Adrenal gland (tissue), 9 donors: ENCODE measurements at regions not wholly inside any gene's neighbourhood (a gene's known extent, or its start where the extent isn't known, plus 50 kb on each side); places are given as distances from the start of the nearest gene placed in this dataset.

Experiments used
- DNase-seq, 7 donors: peaks; one replicate each; pipeline ENCODE4 v3.0.0-alpha.2; 2019 to 2020
- H3K27ac ChIP-seq, 5 donors: fragments of 200-600 bp; sonication (generic) in 4 of 5; 1 replicate in 3 of 5; 2 replicates in 2 of 5; pipeline versions ENCODE4 v1.5.1 to v1.8.0; 2016 to 2020; ENCODE audit warnings: mild to moderate bottlenecking in 1 of 5
- H3K27me3 ChIP-seq: fragments of 200-600 bp; 2 replicates; pipeline ENCODE4 v1.8.0; 2021
- H3K36me3 ChIP-seq, 2 donors: fragments of 200-600 bp; replicated peaks in 1 of 2; 1 replicate in 1 of 2; 2 replicates in 1 of 2; pipeline versions ENCODE4 v1.5.1 to v1.8.0; 2018 to 2022
- H3K4me1 ChIP-seq, 2 donors: fragments of 200-600 bp; replicated peaks in 1 of 2; 1 replicate in 1 of 2; 2 replicates in 1 of 2; pipeline versions ENCODE4 v1.5.1 to v1.8.0; 2018 to 2021
- H3K4me3 ChIP-seq, 4 donors: fragments of 200-600 bp; sonication (generic) in 3 of 4; one replicate each; pipeline ENCODE4 v1.5.1; 2016 to 2018
- H3K9me3 ChIP-seq, 3 donors: fragments of 200-600 bp; sonication (generic) in 1 of 3; replicated peaks in 1 of 3; 1 replicate in 2 of 3; 2 replicates in 1 of 3; pipeline versions ENCODE4 v1.5.1 to v1.8.0; 2016 to 2021
- POLR2A ChIP-seq, 2 donors: fragments of 450-650 bp; IDR thresholded peaks; one replicate each; pipeline ENCODE4 v1.6.1; 2017; ENCODE audit warnings: antibody characterized with exemption in 2 of 2, mild to moderate bottlenecking in 2 of 2, moderate library complexity in 1 of 2
- WGBS, 4 donors: extraction: QIAGEN DNeasy Blood & Tissue Kit in 2 of 4; methylation state at CpG; one replicate each; pipeline versions ENCODE4 v1.1.5 to v1.1.7; 2013 to 2017; 5-methylcytosine and 5-hydroxymethylcytosine counted together
- intact Hi-C, 2 donors: fragments of 100-400 bp; cut with DNase I; formaldehyde crosslinking; loops; one replicate each; pipeline versions ENCODE4 v1.14.1 to v1.15.0; 2022 to 2023
- TF ChIP-seq, protein P1 (sequence below), 6 experiments: fragments of 450-650 bp in 4 of 6; fragments of 200-600 bp in 2 of 6; sonication (generic) in 1 of 6; IDR thresholded peaks; 1 replicate in 5 of 6; 2 replicates in 1 of 6; pipeline versions ENCODE4 v1.5.1 to v1.8.0; 2016 to 2021; ENCODE audit warnings: antibody characterized with exemption in 6 of 6, mild to moderate bottlenecking in 2 of 6, moderate library complexity in 1 of 6
- donor health status: healthy with polysubstance abuse.
- donor health status: Bipolar disorder and iron deficiency.
- donor health status: DM: yes; HTN: yes; CAD: no.
- donor health status: DM: no; HTN: no; CAD: no.
- donor health status: DM: no; HTN: no; CAD: no.

DNA sequence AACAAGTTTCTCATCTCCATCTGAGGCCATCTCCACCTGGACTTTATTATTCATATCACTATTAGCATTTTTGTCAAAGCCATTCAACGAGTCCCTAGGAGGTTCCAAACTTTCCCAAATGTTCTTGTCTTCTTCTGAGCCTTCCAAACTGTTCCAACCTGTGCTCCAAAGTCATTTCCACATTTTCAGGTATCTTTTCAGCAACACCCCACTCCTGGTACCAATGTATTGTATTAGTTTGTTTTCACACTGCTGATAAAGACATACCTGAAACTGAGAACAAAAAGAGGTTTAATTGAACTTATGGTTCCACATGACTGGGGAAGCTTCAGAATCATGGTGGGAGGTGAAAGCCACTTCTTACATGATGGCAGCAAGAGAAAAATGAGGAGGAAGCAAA is 385.4 kb upstream of the GATB start:
- DNase-seq = no peak
- Histone ChIP-seq H3K9me3 (peaks cover 0 to 8% (median 0%) of the 10 kb centered on the region in 3 donors), H3K27ac (no peak overlapping the region), H3K36me3 (no peaks in the 10 kb centered on the region), H3K4me3 (no peak overlapping the region), H3K27me3 (no peaks in the 10 kb centered on the region), H3K4me1 (no peaks in the 10 kb centered on the region)
- WGBS, 4 donors = 46 to 76% (median 61%) methylated on average over 1 of the region's 1 CpG
- TF ChIP-seq, protein P1, sequence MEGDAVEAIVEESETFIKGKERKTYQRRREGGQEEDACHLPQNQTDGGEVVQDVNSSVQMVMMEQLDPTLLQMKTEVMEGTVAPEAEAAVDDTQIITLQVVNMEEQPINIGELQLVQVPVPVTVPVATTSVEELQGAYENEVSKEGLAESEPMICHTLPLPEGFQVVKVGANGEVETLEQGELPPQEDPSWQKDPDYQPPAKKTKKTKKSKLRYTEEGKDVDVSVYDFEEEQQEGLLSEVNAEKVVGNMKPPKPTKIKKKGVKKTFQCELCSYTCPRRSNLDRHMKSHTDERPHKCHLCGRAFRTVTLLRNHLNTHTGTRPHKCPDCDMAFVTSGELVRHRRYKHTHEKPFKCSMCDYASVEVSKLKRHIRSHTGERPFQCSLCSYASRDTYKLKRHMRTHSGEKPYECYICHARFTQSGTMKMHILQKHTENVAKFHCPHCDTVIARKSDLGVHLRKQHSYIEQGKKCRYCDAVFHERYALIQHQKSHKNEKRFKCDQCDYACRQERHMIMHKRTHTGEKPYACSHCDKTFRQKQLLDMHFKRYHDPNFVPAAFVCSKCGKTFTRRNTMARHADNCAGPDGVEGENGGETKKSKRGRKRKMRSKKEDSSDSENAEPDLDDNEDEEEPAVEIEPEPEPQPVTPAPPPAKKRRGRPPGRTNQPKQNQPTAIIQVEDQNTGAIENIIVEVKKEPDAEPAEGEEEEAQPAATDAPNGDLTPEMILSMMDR (IDR thresholded peaks at IDR 0.05) = no peak
- TF ChIP-seq POLR2A (IDR thresholded peaks at IDR 0.05) = no peak
- intact Hi-C loops = no loop called here

DNA sequence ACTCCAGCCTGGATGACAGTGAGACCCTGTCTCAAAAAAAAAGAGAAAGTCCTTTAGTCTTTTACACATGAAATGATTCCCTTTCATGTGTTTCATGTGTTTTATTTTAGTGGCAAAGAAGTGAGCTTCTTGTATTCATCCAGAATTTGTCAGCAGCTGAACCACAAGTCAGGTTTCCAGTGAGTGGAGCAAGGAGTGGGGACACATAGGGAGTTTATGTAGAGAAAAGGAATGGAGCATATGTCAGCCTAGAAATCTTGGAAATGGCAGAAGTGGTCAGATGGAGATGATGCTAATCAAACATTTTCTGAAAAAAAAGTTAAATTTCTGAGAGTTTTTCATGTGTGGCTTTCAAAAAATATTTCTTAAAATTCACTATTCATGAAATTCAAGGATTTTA is 383.0 kb upstream of the GATB start:
- Histone ChIP-seq H3K9me3 (peaks cover 0 to 8% (median 0%) of the 10 kb centered on the region in 3 donors), H3K27me3 (no peaks in the 10 kb centered on the region), H3K4me3 (no peak overlapping the region), H3K27ac (no peak overlapping the region), H3K36me3 (no peaks in the 10 kb centered on the region), H3K4me1 (no peaks in the 10 kb centered on the region)
- no peak for TF ChIP-seq POLR2A (IDR thresholded peaks at IDR 0.05)
- TF ChIP-seq, protein P1 (IDR thresholded peaks at IDR 0.05) = no peak
- intact Hi-C loops = no loop called here
- DNase-seq = no peak

DNA sequence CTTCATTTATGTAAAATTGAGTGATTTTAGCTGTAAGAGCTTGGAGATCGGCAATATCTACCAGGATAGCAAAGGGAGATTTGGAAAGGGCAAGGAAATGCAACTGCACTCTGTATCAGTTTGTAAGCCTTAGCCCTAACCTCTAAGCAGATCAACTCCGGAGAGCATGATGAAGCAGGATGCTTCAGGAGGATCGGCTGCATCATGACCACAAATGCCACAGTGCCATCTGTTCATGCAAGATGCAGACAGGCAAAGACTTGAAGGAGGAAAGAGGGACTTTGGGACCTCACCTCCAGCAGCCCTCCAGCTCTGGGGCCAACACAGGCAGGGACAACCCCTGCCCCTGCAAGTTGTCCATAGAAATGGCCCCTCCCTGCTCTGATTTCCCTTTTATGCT is 377.6 kb upstream of the GATB start:
- 76 to 89% (median 85%) methylated on average over 3 of the region's 3 CpGs for WGBS, 4 donors
- TF ChIP-seq, protein P1 (IDR thresholded peaks at IDR 0.05) = no peak
- no peak for TF ChIP-seq POLR2A (IDR thresholded peaks at IDR 0.05)
- Histone ChIP-seq H3K36me3 (no peaks in the 10 kb centered on the region), H3K4me1 (no peaks in the 10 kb centered on the region), H3K27ac (no peak overlapping the region), H3K27me3 (no peaks in the 10 kb centered on the region), H3K9me3 (no peaks in the 10 kb centered on the region), H3K4me3 (no peak overlapping the region)
- no peak for DNase-seq
- intact Hi-C loops = no loop called here

DNA sequence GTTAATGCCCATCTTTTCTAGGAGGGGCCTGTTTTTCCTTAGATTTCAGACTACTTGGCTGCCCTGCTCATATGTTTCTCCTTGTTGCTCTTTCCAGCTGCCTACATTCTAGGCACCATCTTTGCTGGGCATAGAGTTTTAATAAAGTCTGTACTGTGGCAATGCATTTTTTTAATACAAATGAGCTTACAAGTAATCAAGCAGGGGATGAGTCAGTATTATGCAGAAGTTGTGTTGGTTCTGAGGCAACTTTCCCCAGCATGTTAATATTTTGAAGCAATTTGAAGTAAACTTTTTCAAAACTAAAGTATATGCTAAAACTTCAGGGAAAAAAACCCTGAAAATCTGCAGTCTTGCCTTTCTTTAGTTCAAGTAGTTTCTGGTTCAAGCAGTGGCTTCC is 372.0 kb upstream of the GATB start:
- Histone ChIP-seq H3K4me1 (no peaks in the 10 kb centered on the region), H3K4me3 (no peak overlapping the region), H3K36me3 (no peaks in the 10 kb centered on the region), H3K27ac (no peak overlapping the region), H3K9me3 (no peaks in the 10 kb centered on the region), H3K27me3 (no peaks in the 10 kb centered on the region)
- intact Hi-C loops = no loop called here
- no peak for DNase-seq
- no peak for TF ChIP-seq POLR2A (IDR thresholded peaks at IDR 0.05)
- TF ChIP-seq, protein P1 (IDR thresholded peaks at IDR 0.05) = no peak
